HG03575 (cell line): ENCODE measurements at regions not wholly inside any gene's neighbourhood (a gene's known extent, or its start where the extent isn't known, plus 50 kb on each side); places are given as distances from the start of the nearest gene placed in this dataset.

Source experiments
- ATAC-seq: cut with Tn5 transposase; IDR thresholded peaks from one replicate; pipeline ENCODE4 v1.9.1; 2021; ENCODE audit not compliant: unreplicated experiment, insufficient number of reproducible peaks, low FRiP score; ENCODE audit errors: extremely low read depth

- no peak for ATAC-seq
Measured at GRCh38 chr15:47366884-47367283, 350.4 kb upstream of the SEMA6D start.

- no peak for ATAC-seq
Measured at GRCh38 chr15:47367726-47368390, 349.4 kb upstream of the SEMA6D start.

- no peak for ATAC-seq
Measured at GRCh38 chr15:47371939-47372338, 345.4 kb upstream of the SEMA6D start.

- no peak for ATAC-seq
Measured at GRCh38 chr15:47374222-47374621, 343.1 kb upstream of the SEMA6D start.

GRCh38 chr15:47376190-47376589 lies 341.1 kb upstream of the SEMA6D start:
- no peak for ATAC-seq

GRCh38 chr15:47377465-47377864 lies 339.8 kb upstream of the SEMA6D start:
- ATAC-seq, result no peak

GRCh38 chr15:47378527-47378926 lies 338.8 kb upstream of the SEMA6D start:
- ATAC-seq, result no peak

GRCh38 chr15:47383102-47383501 lies 334.2 kb upstream of the SEMA6D start:
- no peak for ATAC-seq

GRCh38 chr15:47383801-47384200 lies 333.5 kb upstream of the SEMA6D start:
- no peak for ATAC-seq

- ATAC-seq, result no peak
Measured at GRCh38 chr15:47384341-47384740, 333.0 kb upstream of the SEMA6D start.

- no peak for ATAC-seq
Measured at GRCh38 chr15:47384776-47385175, 332.5 kb upstream of the SEMA6D start.

GRCh38 chr15:47386459-47386858 lies 330.8 kb upstream of the SEMA6D start:
- ATAC-seq, result no peak

- ATAC-seq, result no peak
Measured at GRCh38 chr15:47388299-47388698, 329.0 kb upstream of the SEMA6D start.

GRCh38 chr15:47390208-47390765 lies 327.0 kb upstream of the SEMA6D start:
- no peak for ATAC-seq

- no peak for ATAC-seq
Measured at GRCh38 chr15:47394286-47394809, 323.0 kb upstream of the SEMA6D start.

GRCh38 chr15:47395076-47395475 lies 322.2 kb upstream of the SEMA6D start:
- no peak for ATAC-seq

GRCh38 chr15:47397655-47398054 lies 319.6 kb upstream of the SEMA6D start:
- ATAC-seq, result no peak

GRCh38 chr15:47398132-47398531 lies 319.2 kb upstream of the SEMA6D start:
- ATAC-seq, result no peak

GRCh38 chr15:47398594-47398993 lies 318.7 kb upstream of the SEMA6D start:
- no peak for ATAC-seq

GRCh38 chr15:47399100-47399499 lies 318.2 kb upstream of the SEMA6D start:
- ATAC-seq, result no peak

GRCh38 chr15:47400603-47401002 lies 316.7 kb upstream of the SEMA6D start:
- no peak for ATAC-seq
